ENCODE measurements at regions not wholly inside any gene's neighbourhood (a gene's known extent, or its start where the extent isn't known, plus 50 kb on each side); places are given as distances from the start of the nearest gene placed in this dataset.
A peak's percentile ranks its signal among the peaks of the same experiment; 100 is the strongest.

DNA sequence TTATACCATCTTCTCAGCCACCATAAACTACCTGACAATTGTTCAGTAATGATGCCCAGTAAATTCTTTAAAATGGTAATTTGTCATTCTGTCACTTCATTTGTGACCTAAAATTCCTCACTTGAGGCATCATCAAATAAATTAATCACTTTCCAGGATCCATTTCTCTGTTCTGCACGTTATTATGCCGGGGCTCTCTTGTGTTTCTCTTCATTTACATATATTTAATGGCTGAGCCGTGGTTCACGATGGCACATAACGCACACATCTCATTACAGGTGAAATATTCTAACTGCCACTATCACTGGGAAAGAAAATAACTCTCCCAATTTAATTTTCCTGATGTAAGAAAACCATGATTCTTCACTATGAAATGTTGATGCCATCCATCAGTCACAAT lies 529.6 kb downstream of the NR4A2 start:
- no peak for DNase-seq

DNA sequence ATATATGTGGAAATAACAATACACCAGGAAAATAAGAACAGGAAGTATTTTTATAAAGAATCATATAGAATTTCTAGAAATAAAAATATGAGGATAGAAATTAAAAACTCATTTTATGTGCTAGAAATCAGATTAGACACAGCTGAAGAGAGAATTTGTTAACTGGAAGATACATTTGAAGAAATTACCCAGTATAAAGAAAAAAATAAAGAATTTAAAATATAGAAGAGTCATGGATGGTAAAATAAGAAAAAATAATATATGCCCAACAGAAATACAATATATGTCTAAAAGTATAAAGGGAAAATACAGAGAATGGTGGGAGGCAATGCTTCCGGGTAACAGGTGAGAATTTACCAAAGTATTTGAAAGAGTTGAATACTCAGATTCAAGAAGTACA lies 539.9 kb downstream of the NR4A2 start:
- DNase-seq = no peak

DNA sequence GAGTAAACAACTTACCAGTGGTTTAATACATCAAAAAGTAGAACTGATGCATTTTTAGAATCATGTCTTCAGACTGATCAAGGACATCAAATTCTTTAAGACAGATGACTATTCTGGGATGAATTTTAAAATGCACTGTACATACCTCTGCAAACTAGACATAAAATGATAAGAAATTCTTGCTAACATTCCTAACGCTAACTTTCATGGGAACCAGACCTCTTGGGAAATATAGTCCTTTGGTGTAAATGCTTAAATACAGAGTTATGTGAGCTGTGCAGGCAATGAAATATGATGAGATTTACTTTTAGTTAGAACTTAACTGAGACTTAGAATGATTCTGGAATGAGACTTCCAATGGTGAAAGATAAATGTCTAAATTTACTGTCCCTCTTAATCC lies 562.0 kb downstream of the NR4A2 start:
- no peak for DNase-seq

DNA sequence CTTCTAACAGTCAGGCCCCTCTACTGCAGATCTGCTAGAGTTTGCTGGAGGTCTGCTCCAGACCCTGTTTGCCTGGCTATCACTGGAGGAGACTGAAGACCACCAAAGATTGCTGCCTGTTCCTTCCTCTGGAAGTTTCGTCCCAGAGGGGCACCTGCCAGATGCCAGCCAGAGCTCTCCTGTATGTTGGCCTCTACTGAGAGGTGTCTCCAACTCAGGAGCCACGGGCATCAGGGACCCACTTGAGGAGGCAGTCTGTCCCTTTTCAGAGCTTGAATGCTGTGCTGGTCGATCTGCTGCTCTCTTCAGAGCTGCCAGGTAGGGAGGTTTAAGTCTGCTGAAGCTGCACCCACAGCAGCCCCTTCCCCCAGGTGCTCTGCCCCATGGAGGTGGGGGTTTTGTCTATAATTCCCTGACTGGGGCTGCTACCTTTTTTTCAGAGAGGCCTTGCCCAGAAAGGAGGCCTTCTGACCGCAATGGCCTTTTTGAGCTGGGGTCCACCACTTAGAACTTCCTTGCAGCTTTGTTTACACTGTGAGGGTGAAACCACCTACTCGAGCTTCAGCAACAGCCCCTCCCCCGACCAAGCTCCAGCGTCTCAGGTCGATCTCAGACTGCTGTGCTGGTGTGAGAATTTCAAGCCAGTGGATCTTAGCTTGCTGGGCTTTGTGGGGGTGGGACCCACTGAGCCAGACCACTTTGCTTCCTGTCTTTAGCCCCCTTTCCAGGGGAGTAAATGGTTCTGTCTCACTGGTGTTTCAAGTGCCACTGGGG lies 566.0 kb downstream of the NR4A2 start:
- no peak for DNase-seq

DNA sequence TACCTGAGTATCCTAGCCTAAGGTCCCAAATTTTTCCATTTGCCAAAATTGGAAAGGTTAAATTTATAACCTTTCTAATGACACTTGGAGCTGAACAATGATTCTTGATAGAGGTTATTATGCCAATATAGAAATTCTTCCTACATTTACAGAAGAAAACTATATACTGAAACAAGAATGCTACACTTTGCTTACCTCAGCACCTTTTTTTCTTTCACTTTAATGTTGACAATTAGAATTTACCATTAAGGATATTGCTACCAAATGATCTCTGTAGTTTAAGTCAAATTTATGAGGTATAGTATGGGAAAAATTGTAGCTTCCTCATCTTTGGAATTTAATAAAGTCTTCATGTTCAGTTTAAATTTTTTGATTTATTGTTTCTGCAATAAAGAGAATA lies 577.0 kb downstream of the NR4A2 start:
- no peak for DNase-seq

DNA sequence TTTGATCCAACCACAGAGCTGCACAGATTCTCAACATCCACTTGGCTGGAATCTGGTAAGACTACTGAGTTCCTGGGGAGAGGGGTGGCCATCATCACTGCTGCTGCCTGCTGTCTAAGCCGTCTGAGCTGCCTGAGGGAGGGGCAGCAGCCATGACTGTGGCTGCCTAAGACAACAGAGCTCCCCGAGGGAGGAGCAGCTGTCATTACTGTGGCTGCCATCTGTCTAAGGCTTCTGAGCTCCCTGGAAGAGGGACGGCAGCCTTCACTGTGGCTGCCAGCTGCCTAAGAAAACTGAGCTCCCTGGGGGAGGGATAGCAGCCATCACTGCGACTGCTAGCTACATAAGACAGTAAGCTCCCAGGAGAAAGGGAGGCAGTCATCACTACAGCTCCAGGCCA lies 584.4 kb downstream of the NR4A2 start:
- no peak for DNase-seq

DNA sequence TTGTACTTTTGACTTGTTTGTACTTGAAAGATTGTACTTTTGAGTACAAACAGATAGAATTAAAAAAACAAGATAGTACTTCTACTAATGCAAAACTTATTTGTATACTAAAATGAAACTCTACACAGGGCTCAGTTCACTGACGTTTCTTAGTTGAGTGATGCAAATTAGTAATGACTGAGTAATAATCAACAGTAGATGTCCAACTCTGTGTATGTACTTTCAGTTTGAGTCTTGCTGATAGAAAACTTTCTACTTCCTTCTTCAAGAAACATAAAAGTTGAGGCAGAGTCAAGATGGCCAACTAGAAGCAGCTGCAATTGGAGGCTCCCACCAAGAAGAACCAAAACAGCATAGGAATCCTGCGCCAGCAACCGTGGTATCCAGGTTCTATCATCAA lies 585.0 kb downstream of the NR4A2 start:
- DNase-seq = no peak

DNA sequence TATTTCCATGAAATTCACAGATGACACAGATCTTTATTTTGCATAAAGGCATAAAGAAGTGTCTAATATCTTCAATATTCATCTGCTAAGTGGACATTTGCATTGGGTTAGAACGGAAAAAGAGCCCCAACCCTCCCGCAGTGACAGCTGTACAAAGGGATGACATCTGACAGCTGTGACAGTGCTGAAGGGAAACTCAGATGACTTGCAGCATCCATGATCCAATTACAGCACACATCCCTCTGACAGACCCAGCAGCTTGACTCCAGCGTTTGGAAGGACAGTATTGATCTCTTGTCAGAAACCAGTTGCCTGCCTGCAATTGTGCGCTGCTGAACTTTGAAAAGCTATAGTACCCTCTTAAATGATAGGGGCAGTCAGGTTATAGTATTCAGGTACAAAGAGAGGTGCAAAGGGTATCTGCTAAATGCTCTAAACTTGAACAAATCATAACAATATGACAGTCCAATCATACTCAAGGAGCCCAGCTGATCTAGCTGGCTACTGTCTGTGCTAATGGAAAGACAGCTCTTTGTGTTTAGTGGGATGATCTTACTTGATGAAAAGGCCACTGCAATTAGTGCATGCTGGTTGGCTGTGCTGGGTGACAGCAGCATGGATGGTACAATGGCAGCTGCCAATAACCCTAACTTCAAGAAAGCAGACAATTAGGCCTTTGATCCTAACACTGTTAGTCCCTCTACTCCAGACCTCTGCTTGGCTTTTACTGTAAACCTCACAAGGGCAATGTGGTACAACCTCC lies 599.2 kb downstream of the NR4A2 start:
- DNase-seq = no peak

DNA sequence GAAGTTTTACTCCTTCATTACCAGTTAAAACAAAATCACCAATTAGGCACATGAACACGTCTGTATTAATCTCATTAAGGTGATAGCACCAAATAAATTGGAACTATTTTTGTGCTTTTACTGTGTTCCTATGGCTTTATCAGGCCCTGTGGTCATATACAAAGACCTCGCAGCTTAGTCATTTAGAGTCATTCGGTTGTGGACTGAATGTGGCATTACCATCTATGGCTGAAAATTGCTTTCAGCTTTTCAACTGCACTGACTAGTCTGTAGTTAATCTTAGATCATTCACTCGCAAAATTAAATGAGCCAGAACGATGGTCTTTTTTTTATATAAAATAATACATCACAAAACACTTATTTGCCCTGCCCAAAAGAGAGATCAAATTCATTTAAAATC lies 601.7 kb downstream of the NR4A2 start:
- DNase-seq = no peak

DNA sequence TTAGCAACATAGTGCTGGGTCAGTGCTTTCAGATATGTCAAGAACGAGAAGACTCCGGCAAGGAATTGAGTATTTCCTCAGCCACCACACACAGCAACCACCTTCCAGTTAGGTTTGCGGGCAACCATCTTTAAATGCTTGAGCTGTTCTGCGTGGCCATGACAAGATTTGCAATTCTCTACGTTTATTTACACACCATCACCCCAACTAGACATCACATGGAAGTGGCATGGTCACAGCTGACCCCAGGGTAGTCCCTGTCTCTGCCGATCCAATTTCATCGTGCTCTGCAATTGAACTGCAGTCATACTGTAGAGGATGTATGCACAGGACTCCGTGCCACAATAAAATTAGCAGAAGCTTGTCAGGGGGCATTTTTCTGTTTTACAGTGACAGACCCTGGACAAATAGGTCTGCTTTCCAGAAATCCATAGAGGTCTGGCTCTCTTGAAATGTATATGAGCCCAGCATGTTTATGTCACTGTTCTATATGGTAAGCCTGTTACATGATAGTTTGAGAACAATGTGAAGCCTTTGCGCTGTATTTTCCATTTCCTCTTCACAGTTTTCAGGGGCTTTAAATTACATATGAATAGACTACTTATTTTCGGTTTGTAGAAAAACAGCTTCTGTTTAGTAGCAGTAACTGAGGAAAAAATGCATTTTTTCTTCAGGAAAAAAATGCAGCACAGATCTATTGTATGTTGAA lies 605.2 kb downstream of the NR4A2 start:
- DNase-seq = no peak

DNA sequence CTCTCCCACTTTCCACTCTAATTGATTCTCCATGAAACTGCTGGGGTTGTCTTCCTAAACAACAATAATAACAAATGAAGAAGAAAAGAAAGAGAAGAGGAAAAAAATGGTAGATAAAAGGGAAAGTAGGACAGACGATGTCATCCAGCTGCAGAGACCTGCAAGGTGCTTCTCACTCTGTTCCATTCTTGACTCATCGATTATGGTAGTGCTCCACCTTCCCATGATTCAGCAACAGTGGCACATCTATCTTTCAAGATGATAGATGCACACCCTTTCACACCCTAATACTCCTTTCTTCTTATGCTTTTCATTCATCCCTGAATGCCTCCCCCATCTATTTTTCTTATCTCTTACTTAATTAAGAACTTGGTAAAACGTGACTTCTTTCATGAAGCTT lies 610.2 kb downstream of the NR4A2 start:
- no peak for DNase-seq

DNA sequence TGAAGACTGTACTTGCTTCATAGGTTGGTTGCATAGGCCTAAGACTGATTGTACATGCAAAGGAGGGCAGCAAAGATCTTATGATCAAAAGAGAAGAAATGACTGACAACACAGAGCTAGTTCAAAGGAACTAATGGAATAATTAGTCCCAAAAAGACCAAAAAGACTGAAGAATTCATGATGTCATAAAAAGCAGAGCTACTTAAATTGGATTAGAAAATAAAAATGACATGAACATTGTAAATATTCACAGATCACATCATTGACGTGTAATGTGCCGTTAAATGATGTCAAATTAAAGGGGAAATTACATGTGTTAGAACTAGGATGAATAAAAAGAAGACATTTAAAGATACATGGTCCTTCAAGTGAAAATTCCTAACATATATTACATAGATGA lies 616.8 kb downstream of the NR4A2 start:
- DNase-seq = no peak

DNA sequence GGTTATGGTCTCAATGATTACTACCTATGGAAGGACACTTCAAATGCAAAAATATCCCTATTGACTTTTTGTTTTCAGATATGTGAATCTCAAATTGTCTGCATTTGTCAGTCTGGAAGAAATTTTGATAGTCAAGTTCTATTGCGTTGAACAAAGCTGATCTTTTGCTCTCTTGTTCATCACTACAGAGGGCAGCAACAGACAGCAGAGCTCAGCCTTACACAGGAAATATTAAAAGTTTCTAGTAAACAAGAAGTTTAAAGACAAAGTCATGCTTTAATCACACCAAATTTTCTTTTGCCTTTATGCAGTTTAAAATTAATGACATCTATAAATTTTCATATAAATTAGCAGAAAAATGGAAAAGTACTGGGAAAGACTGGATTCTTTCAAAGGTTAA lies 617.5 kb downstream of the NR4A2 start:
- DNase-seq = peak; percentile 29

DNA sequence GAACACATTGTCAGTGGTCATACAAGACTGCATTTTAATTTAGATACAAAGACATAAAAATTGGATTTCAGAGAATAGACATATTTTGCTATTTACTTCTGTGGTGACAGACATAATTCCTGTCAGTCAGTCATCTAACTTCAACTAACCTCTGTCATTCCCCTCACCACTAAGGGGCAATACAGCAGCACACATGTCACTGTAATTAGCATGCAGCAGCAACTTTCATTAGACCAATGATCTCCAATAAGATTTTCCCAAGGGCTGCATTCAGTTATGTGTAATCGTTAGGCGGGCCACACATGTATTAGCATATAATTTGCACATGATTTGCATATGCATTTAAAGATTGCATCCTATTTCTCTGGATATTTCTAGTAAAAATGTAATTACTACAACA lies 624.5 kb downstream of the NR4A2 start:
- DNase-seq = no peak

DNA sequence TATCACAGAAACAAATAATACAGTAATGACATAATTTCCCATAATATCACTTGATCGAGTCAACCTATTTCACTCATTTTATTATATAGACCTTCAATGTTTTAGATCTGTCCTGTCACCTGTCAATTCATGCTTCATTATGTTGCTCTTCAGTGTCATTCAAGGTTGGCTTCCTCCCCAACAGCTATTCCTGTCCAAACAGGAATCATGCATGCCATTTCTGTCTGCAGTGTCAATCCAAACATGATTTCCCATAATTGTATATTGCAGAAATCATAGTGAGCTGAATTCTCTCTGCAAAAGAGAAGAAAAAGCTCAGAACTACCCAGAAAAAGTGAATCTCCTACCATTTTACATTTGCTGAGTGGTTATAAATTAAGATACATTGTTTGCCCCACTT lies 628.6 kb downstream of the NR4A2 start:
- no peak for DNase-seq

DNA sequence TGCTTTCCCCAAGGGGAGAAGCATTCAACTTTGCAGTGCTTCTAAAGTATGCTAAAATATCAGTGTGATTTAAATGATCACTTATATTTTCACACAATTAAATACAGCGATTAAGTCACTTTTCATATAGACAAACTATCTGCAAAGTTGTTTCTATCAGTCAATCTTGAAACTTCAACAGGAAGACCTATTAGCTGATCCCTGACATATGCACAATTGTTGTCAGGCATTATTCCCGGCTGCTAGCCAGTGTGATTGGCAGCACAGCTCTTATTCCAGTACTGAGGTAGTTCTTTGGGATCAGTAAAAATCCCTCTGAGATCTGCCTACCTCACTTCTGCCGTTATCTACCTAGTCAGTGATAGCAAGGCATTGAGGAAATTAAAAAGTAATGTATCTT lies 629.5 kb downstream of the NR4A2 start:
- DNase-seq = no peak

DNA sequence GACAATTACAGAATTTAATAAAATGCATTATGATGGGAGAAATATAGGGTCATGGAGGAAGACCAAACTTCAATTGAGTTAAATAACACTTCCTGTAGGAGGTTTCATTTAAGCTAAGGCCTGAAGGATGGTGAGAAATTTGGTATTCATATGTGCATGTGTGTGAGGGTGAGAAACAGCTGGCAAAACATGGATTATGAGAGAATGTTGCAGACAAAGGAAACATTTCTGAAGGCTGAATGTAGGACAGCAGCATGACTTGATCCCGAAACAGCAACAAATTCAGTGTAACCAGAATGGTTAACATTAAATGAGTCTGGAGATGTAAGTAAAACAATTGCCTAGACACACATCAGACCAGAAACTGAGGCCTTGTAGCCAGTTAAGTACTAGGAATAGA lies 630.8 kb downstream of the NR4A2 start:
- DNase-seq = no peak

DNA sequence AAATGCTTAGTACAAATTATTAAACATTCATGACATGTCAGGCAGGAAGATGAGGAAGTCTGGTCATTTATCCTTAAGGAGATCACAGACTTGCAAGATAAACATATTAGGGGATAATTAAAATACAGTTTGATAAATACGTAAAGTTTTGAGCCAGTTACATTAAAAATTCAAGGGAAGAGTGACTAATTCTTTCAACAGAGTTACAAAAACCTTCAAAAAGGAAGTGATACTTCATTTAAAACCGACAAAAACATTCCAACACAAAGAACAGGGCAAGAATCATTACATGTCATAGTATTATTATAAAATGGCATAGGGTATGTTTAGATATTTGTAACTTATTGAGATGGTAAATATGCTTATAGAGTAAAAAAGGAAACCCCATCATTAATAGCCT lies 636.0 kb downstream of the NR4A2 start:
- no peak for DNase-seq

DNA sequence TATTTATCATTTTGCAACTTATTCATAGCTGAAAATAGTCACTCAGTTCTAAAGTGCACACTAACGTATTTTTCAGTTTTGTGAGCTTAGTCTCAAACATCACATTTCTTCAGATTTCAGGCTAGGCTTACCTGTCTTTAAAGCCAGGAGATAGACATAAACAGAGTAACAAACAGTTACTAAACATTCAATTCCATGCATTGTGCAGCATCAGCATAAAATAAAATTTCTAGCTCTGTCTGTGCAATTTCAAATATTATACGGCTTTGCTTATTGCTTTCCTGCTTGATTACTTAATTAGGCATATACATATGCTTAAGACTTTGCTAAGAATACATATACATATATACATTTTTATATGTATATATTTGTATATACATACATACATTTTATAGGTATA lies 637.0 kb downstream of the NR4A2 start:
- no peak for DNase-seq

DNA sequence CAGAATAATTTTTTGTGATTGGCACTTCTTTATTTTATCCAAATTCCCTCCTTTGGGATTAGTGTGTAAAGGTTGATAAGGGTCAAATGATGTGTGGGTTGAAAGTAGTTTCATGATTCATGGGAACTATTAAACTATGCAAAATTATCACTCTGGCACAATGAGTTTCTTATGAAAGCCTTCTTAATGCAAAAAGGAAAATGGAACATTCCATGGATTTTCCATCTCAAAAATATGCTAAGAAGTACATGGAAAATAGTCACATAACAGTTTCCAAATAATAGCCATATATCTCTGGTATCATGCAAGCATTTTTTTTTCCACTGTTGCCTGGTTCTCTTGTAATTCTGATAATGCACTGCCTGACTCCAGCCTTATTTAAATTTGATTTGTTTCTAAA lies 639.7 kb downstream of the NR4A2 start:
- DNase-seq = no peak

DNA sequence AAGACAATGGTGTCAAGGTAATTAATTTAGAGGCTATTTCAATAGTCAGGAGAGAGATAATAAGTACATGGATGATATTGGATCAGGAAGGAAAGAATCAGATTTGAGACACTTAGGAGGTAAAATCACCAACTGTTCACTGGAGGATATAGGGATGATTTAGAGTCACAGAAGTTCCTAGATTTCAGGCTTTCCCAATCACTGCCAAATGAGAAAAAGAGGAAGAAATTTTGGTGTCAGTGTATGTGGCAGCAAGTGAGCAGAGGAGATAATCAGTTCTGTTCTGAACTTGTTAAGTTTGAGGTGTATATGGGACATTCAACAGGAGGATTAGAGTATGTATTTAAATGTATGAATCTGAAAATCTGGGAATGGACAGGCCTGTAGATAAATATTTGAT lies 640.4 kb downstream of the NR4A2 start:
- no peak for DNase-seq

DNA sequence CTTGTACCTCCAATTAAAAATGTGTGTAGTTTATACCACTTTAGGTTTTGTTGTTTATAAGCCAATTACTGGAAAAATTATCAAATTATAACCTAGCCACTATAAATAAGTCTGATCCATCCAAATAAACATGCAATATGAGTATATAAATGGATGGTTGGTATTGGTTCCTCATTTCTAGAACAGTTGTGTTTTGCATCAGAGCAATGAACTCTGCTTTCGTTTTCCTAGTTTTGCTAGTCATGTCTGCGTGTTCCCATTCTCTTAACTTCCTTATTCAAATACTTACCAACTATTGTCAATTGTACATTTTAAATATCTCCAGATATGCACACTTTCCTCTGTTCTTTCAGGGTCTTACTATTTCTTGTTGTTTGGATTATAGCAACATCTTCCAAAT lies 641.7 kb downstream of the NR4A2 start:
- no peak for DNase-seq

DNA sequence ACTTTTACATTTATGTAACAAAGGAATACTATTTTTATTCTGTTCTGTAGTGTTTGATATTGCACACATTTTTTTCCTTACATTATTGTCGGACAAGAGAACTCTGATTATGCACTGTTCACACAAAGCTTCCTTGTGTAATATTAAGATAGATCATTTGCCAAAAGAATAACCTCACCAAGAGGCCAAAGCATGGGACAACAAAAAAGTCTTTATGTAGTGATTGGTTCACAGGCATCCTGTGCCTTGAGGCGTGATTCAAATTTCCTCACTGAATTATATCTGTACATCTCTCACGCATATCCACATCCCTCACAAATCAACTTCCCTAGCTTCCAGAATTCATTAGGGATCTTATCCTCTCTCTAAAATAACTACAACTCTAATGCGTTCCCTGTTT lies 642.7 kb downstream of the NR4A2 start:
- no peak for DNase-seq
